OCI-LY7 (cell line): ENCODE measurements at regions not wholly inside any gene's neighbourhood (a gene's known extent, or its start where the extent isn't known, plus 50 kb on each side); places are given as distances from the start of the nearest gene placed in this dataset.

Experiments
- EZH2phosphoT487 ChIP-seq: fragments of 200-600 bp; sonication (generic); IDR thresholded peaks from 2 replicates; pipeline ENCODE4 v1.6.1; 2018; ENCODE audit warnings: low read depth, borderline replicate concordance, mild to moderate bottlenecking, mixed run types, antibody characterized with exemption, low read length, moderate library complexity, mixed read lengths
- TF ChIP-seq, protein P1 (sequence below): fragments of 200-600 bp; sonication (generic); conservative IDR thresholded peaks from 2 replicates; pipeline ENCODE4 v1.5.1; 2014; ENCODE audit warnings: mild to moderate bottlenecking, antibody characterized with exemption, low read length, moderate library complexity, mixed read lengths

DNA sequence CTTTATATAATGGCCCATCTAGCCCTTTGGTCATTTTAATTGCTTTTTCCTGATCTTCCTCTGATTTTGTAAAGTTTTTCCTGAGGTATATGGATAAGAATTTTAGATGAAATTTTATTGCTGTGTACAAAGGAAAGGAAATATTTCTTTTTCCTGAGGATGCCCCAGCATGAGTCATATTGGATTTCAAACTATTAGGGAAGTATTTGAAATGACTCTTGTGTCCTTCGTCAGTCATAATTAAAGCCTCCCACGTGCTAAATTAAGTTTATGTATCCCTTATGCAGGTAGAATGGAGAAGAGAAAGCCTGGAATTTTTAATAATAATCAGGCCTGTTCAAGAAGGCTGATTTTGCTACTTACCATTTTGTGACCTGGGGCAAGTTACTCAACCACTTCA lies 82.6 kb upstream of the GLI3 start:
- TF ChIP-seq, protein P1, sequence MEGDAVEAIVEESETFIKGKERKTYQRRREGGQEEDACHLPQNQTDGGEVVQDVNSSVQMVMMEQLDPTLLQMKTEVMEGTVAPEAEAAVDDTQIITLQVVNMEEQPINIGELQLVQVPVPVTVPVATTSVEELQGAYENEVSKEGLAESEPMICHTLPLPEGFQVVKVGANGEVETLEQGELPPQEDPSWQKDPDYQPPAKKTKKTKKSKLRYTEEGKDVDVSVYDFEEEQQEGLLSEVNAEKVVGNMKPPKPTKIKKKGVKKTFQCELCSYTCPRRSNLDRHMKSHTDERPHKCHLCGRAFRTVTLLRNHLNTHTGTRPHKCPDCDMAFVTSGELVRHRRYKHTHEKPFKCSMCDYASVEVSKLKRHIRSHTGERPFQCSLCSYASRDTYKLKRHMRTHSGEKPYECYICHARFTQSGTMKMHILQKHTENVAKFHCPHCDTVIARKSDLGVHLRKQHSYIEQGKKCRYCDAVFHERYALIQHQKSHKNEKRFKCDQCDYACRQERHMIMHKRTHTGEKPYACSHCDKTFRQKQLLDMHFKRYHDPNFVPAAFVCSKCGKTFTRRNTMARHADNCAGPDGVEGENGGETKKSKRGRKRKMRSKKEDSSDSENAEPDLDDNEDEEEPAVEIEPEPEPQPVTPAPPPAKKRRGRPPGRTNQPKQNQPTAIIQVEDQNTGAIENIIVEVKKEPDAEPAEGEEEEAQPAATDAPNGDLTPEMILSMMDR: no peak
- TF ChIP-seq EZH2phosphoT487: no peak
